H1 (cell line): ENCODE measurements at regions not wholly inside any gene's neighbourhood (a gene's known extent, or its start where the extent isn't known, plus 50 kb on each side); places are given as distances from the start of the nearest gene placed in this dataset.

ENCODE experiments used
- CTCF ChIA-PET: fragments of 300-600 bp; sonication (Branson Sonifier 250); formaldehyde crosslinking; loops from one replicate; lab custom pipeline; 2021; ENCODE audit not compliant: partially characterized antibody; lab: Charles Lee
- POLR2A ChIA-PET: fragments of 300-600 bp; sonication (Branson Sonifier 250); formaldehyde crosslinking; loops from one replicate; lab custom pipeline; 2021; ENCODE audit warnings: inconsistent platforms; ENCODE audit not compliant: partially characterized antibody; lab: Charles Lee
- DNase-seq, 2 experiments: peaks; one replicate each; pipeline versions ENCODE4 v3.0.0 to v3.0.0-alpha.2; 2010 to 2022; ENCODE audit warnings: low spot score in 2 of 2, low read depth in 1 of 2, mixed read lengths in 1 of 2
- FAIRE-seq: peaks from 2 replicates; lab custom pipeline; 2011; peaks lifted over from hg19 to GRCh38; lab: Jason Lieb, UNC
- H2AFZ ChIP-seq: 2 replicates; pipeline ENCODE4 v1.8.1; 2012; ENCODE audit warnings: low read length, inconsistent platforms
- H2AK5ac ChIP-seq: 2 replicates; pipeline ENCODE4 v1.6.1; 2013; ENCODE audit warnings: low read depth, low read length
- H2BK120ac ChIP-seq: replicated peaks from 2 replicates; pipeline ENCODE3; 2013; ENCODE audit warnings: low read depth, low read length, inconsistent platforms
- H2BK12ac ChIP-seq: 2 replicates; pipeline ENCODE4 v1.6.1; 2013; ENCODE audit warnings: low read depth, low read length
- H2BK15ac ChIP-seq: 2 replicates; pipeline ENCODE4 v1.6.1; 2013; ENCODE audit warnings: low read length
- H2BK20ac ChIP-seq: 2 replicates; pipeline ENCODE4 v1.6.1; 2013; ENCODE audit warnings: low read length
- H2BK5ac ChIP-seq: 2 replicates; pipeline ENCODE4 v1.6.1; 2013; ENCODE audit warnings: low read depth, low read length
- H3K14ac ChIP-seq: 2 replicates; pipeline ENCODE4 v1.6.1; 2013; ENCODE audit warnings: inconsistent platforms; ENCODE audit not compliant: insufficient read length
- H3K18ac ChIP-seq: 2 replicates; pipeline ENCODE4 v1.6.1; 2013; ENCODE audit warnings: low read length; ENCODE audit errors: extremely low read depth
- H3K23ac ChIP-seq: 2 replicates; pipeline ENCODE4 v1.6.1; 2013; ENCODE audit warnings: inconsistent platforms; ENCODE audit not compliant: insufficient read length
- H3K23me2 ChIP-seq: 2 replicates; pipeline ENCODE4 v1.6.1; 2013; ENCODE audit warnings: low read depth, low read length
- H3K27ac ChIP-seq: 2 replicates; pipeline ENCODE4 v1.6.1; 2011; ENCODE audit warnings: low read depth, low read length, inconsistent platforms
- H3K27me3 ChIP-seq, 4 experiments: replicated peaks in 1 of 4; 1 replicate in 1 of 4; 2 replicates in 3 of 4; pipeline versions ENCODE4 v1.6.1 to v1.8.1; 2011 to 2013; ENCODE audit warnings: low read length in 3 of 4, mild to moderate bottlenecking in 3 of 4, inconsistent platforms in 2 of 4, mixed read lengths in 2 of 4, moderate library complexity in 1 of 4; ENCODE audit not compliant: control insufficient read depth in 3 of 4, insufficient read depth in 3 of 4; ENCODE audit errors: extremely low read depth in 1 of 4
- H3K36me3 ChIP-seq, 4 experiments: 2 replicates each; pipeline versions ENCODE4 v1.6.1 to v1.8.1; 2011 to 2013; ENCODE audit warnings: mild to moderate bottlenecking in 4 of 4, low read length in 3 of 4, moderate library complexity in 2 of 4, control low read depth in 1 of 4, inconsistent platforms in 1 of 4; ENCODE audit not compliant: insufficient read depth in 4 of 4, control insufficient read depth in 2 of 4
- H3K4ac ChIP-seq: replicated peaks from 2 replicates; pipeline ENCODE3; 2013; ENCODE audit warnings: low read length, low read depth, mixed read lengths, inconsistent platforms; ENCODE audit not compliant: insufficient read length
- H3K4me1 ChIP-seq, 4 experiments: replicated peaks in 1 of 4; 1 replicate in 1 of 4; 2 replicates in 3 of 4; pipeline versions ENCODE4 v1.6.1 to v1.8.1; 2011 to 2013; ENCODE audit warnings: low read length in 3 of 4, inconsistent platforms in 2 of 4, mixed read lengths in 1 of 4; ENCODE audit not compliant: insufficient read depth in 4 of 4, control insufficient read depth in 3 of 4
- H3K4me2 ChIP-seq, 2 experiments: 2 replicates each; pipeline versions ENCODE4 v1.6.1 to v1.8.1; 2011 to 2013; ENCODE audit warnings: low read depth in 2 of 2, low read length in 2 of 2, control low read depth in 1 of 2, inconsistent platforms in 1 of 2, mild to moderate bottlenecking in 1 of 2; ENCODE audit not compliant: insufficient read depth in 1 of 2
- H3K4me3 ChIP-seq, 4 experiments: fragments of 200-600, 300-600 bp in 1 of 4; sonication (generic), shearing (Covaris generic), sonication (Bioruptor Twin) in 1 of 4; 2 replicates each; pipeline versions ENCODE4 v1.5.1 to v1.8.1; 2011 to 2016; ENCODE audit warnings: low read length in 4 of 4, low read depth in 3 of 4, control low read depth in 2 of 4, inconsistent platforms in 2 of 4, mild to moderate bottlenecking in 2 of 4, mixed read lengths in 1 of 4, moderate library complexity in 1 of 4; ENCODE audit not compliant: insufficient read depth in 2 of 4; ENCODE audit errors: extremely low read depth in 1 of 4
- H3K56ac ChIP-seq: replicated peaks from 2 replicates; pipeline ENCODE3; 2013; ENCODE audit warnings: low read depth, mild to moderate bottlenecking, mixed read lengths, low read length, inconsistent platforms; ENCODE audit not compliant: insufficient read length
- H3K79me1 ChIP-seq: 2 replicates; pipeline ENCODE4 v1.6.1; 2013; ENCODE audit warnings: low read depth, low read length, control low read depth
- H3K79me2 ChIP-seq, 2 experiments: 2 replicates each; pipeline versions ENCODE4 v1.6.1 to v1.8.1; 2012 to 2013; ENCODE audit warnings: low read length in 2 of 2, mild to moderate bottlenecking in 2 of 2, inconsistent platforms in 1 of 2; ENCODE audit not compliant: insufficient read depth in 2 of 2, control insufficient read depth in 1 of 2
- H3K9ac ChIP-seq, 4 experiments: replicated peaks in 1 of 4; 1 replicate in 1 of 4; 2 replicates in 3 of 4; pipeline versions ENCODE4 v1.6.1 to v1.8.1; 2011 to 2013; ENCODE audit warnings: low read depth in 3 of 4, low read length in 3 of 4, control low read depth in 2 of 4, mild to moderate bottlenecking in 2 of 4, moderate library complexity in 2 of 4, inconsistent platforms in 1 of 4; ENCODE audit errors: extremely low read depth in 1 of 4
- H3K9me3 ChIP-seq, 2 experiments: 2 replicates each; pipeline versions ENCODE4 v1.6.1 to v1.8.1; 2012 to 2013; ENCODE audit warnings: mild to moderate bottlenecking in 2 of 2, moderate library complexity in 2 of 2, control low read depth in 1 of 2, inconsistent platforms in 1 of 2, low read depth in 1 of 2, low read length in 1 of 2, mixed read lengths in 1 of 2; ENCODE audit not compliant: insufficient read depth in 2 of 2
- H4K20me1 ChIP-seq, 2 experiments: replicated peaks in 1 of 2; 2 replicates each; pipeline versions ENCODE3 to v1.8.1; 2011 to 2013; ENCODE audit warnings: inconsistent platforms in 2 of 2, low read length in 2 of 2, mild to moderate bottlenecking in 1 of 2; ENCODE audit not compliant: insufficient read depth in 2 of 2, control insufficient read depth in 1 of 2
- H4K5ac ChIP-seq: 2 replicates; pipeline ENCODE4 v1.6.1; 2013; ENCODE audit warnings: low read length, low read depth, mixed read lengths, inconsistent platforms; ENCODE audit not compliant: insufficient read length
- H4K8ac ChIP-seq: 2 replicates; pipeline ENCODE4 v1.8.0; 2013; ENCODE audit warnings: mild to moderate bottlenecking, moderate library complexity, low read length, inconsistent platforms; ENCODE audit not compliant: insufficient read depth; ENCODE audit errors: extremely low read depth
- H4K91ac ChIP-seq: replicated peaks from 2 replicates; pipeline ENCODE3; 2013; ENCODE audit warnings: low read length, mixed read lengths, inconsistent platforms; ENCODE audit not compliant: insufficient read length
- TAF1 ChIP-seq: IDR thresholded peaks from 2 replicates; pipeline ENCODE4 v1.6.1; 2011; ENCODE audit warnings: mild to moderate bottlenecking, low read depth, low read length
- TEAD4 ChIP-seq: IDR thresholded peaks from 2 replicates; pipeline ENCODE4 v1.6.1; 2012; ENCODE audit warnings: low read depth, low read length, inconsistent platforms, mixed read lengths
- WGBS, 2 experiments: shearing (Covaris generic) in 1 of 2; methylation state at CpG; one replicate each; pipeline versions ENCODE4 v1.1.6 to v1.1.7; 2013 to 2015; ENCODE audit warnings: low lambda C conversion rate in 2 of 2, mixed read lengths in 2 of 2, inconsistent platforms in 1 of 2, low coverage in 1 of 2, missing lambda C conversion rate in 1 of 2; ENCODE audit not compliant: insufficient replicate concordance in 2 of 2, insufficient coverage in 1 of 2, insufficient read length in 1 of 2; ENCODE audit errors: extremely low coverage in 1 of 2, missing lambda C conversion rate in 1 of 2; 5-methylcytosine and 5-hydroxymethylcytosine counted together

DNA sequence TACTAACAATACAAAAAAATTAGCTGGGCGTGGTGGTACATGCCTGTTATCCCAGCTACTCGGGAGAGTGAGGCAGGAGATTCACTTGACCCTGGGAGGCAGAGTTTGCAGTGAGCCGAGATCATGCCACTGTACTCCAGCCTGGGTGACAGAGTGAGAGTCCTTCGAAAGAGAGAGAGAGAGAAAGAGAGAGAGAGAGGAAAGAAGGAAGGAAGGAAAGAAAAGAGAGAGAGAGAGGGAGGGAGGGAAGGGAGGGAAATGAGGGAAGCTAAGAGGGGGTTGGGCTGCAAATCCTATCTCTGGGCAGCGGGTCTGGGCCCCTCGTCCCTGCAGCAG lies 59.9 kb upstream of the TFRC start:
- Histone ChIP-seq H3K14ac (no peak overlapping the region), H3K79me1 (no peaks in the 10 kb centered on the region), H2AFZ (no peak overlapping the region), H2BK12ac (no peak overlapping the region), H3K4ac (no peak overlapping the region), H3K23me2 (no peaks in the 10 kb centered on the region), H4K20me1 (no peaks in the 10 kb centered on the region), H3K27me3 (no peaks in the 10 kb centered on the region), H4K5ac (no peak overlapping the region), H3K9ac (no peak overlapping the region), H3K79me2 (no peaks in the 10 kb centered on the region), H2BK15ac (no peak overlapping the region), H3K4me1 (peaks cover 0 to 17% (median 6%) of the 10 kb centered on the region in 4 experiments; a peak in 4 of 7 replicates), H3K4me3 (no peak overlapping the region), H2BK5ac (no peak overlapping the region), H3K27ac (no peak overlapping the region), H3K36me3 (no peaks in the 10 kb centered on the region), H3K9me3 (peaks cover 0 to 3% of the 10 kb centered on the region in 2 experiments; a peak in 1 of 4 replicates), H2BK120ac (no peak overlapping the region), H3K18ac (no peak overlapping the region), H4K8ac (no peak overlapping the region), H4K91ac (no peak overlapping the region), H3K4me2 (no peak overlapping the region), H3K23ac (no peak overlapping the region), H3K56ac (no peak overlapping the region), H2AK5ac (no peak overlapping the region), H2BK20ac (no peak overlapping the region)
- ChIA-PET POLR2A (no interaction called here), CTCF (interaction anchor here (1.0 to 1.5 kb wide), 4 partner anchors 12 to 37 kb away, joined by 3 to 5 read pairs (median 4); no protein-coding TSS in a partner anchor)
- TF ChIP-seq TAF1 (no peak), TEAD4 (no peak)
- WGBS, 2 experiments: 84% methylated on average over 4 of the region's 6 CpGs; no CpG with 5 or more reads in 1 of the 2 experiments
- FAIRE-seq: no peak
- no peak for DNase-seq
